NCI-H146 treated with DMSO at 0.1 percent for 48 hours (cell line): ENCODE measurements at regions not wholly inside any gene's neighbourhood (a gene's known extent, or its start where the extent isn't known, plus 50 kb on each side); places are given as distances from the start of the nearest gene placed in this dataset.

Experiments used
- DNase-seq: peaks from one replicate; lab custom pipeline; 2025; ENCODE audit not compliant: unreplicated experiment; lab: John Stamatoyannopoulos, UW

GRCh38 chr14:84003346-84003745 lies 1526.6 kb upstream of the FLRT2 start:
- DNase-seq = no peak

GRCh38 chr14:84006643-84007155 lies 1523.2 kb upstream of the FLRT2 start:
- peak; percentile 66 for DNase-seq

GRCh38 chr14:84013424-84013823 lies 1516.5 kb upstream of the FLRT2 start:
- DNase-seq = no peak

- no peak for DNase-seq
Measured at GRCh38 chr14:84017495-84017894, 1512.4 kb upstream of the FLRT2 start.

- DNase-seq = no peak
Measured at GRCh38 chr14:84021433-84021832, 1508.5 kb upstream of the FLRT2 start.

GRCh38 chr14:84024231-84024820 lies 1505.6 kb upstream of the FLRT2 start:
- DNase-seq = no peak

GRCh38 chr14:84025106-84026012 lies 1504.6 kb upstream of the FLRT2 start:
- no peak for DNase-seq

- DNase-seq = no peak
Measured at GRCh38 chr14:84027351-84027750, 1502.6 kb upstream of the FLRT2 start.

GRCh38 chr14:84028080-84028604 lies 1501.8 kb upstream of the FLRT2 start:
- DNase-seq = no peak

- no peak for DNase-seq
Measured at GRCh38 chr14:84029246-84029645, 1500.7 kb upstream of the FLRT2 start.

GRCh38 chr14:84029720-84030119 lies 1500.2 kb upstream of the FLRT2 start:
- DNase-seq = no peak

GRCh38 chr14:84036840-84037239 lies 1493.1 kb upstream of the FLRT2 start:
- no peak for DNase-seq

GRCh38 chr14:84037593-84037992 lies 1492.4 kb upstream of the FLRT2 start:
- DNase-seq = no peak

- DNase-seq = no peak
Measured at GRCh38 chr14:84040101-84040500, 1489.8 kb upstream of the FLRT2 start.

- no peak for DNase-seq
Measured at GRCh38 chr14:84041421-84041820, 1488.5 kb upstream of the FLRT2 start.

GRCh38 chr14:84042992-84043391 lies 1487.0 kb upstream of the FLRT2 start:
- DNase-seq = no peak

GRCh38 chr14:84064316-84065125 lies 1465.4 kb upstream of the FLRT2 start:
- no peak for DNase-seq

GRCh38 chr14:84065811-84066210 lies 1464.1 kb upstream of the FLRT2 start:
- DNase-seq = no peak

- no peak for DNase-seq
Measured at GRCh38 chr14:84068288-84068687, 1461.7 kb upstream of the FLRT2 start.

GRCh38 chr14:84071061-84071460 lies 1458.9 kb upstream of the FLRT2 start:
- no peak for DNase-seq

GRCh38 chr14:84074626-84075025 lies 1455.3 kb upstream of the FLRT2 start:
- no peak for DNase-seq
